Right kidney (tissue), 1 donor: ENCODE measurements at regions not wholly inside any gene's neighbourhood (a gene's known extent, or its start where the extent isn't known, plus 50 kb on each side); places are given as distances from the start of the nearest gene placed in this dataset.
"Not testable (repeated sequence)": the region's sequence is repeated elsewhere in the genome, so short reads cannot be mapped to it uniquely, and the experiment has no call there.

Source experiments
- DNase-seq: peaks from one replicate; pipeline ENCODE4 v3.0.0-alpha.2; 2016

DNA sequence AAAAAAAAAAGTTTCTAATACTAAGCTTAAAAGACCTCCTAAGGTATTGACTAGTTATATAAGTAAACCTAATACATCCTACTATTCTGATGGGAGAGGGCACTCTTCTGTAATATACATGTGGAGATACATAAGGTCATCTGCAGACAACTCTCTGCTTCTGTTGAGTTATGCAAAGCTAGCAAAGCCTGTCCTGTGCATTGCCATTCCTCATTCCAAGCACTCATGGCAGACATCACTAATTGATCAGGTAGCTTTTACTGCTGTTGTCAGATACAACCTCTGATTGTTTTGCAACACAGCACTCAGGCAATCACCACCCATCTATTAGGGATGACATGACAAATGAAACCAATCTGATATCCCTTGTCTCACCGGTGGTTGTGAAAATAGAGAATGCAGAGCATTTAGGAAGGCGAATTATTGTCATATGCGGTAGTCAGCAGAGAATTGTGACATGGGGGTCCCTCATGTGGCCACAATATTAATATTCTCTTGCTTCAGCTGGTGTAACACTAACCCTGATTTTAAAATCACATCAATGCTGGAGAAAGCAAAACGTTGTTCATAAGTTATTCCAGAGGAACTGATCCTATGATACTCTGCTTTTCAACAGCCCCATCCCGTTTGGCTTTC, 416.5 kb upstream of the GYPC start:
- DNase-seq, result no peak

GRCh38 chr2:126241001-126241400, 415.0 kb upstream of the GYPC start:
- DNase-seq, result no peak

DNA sequence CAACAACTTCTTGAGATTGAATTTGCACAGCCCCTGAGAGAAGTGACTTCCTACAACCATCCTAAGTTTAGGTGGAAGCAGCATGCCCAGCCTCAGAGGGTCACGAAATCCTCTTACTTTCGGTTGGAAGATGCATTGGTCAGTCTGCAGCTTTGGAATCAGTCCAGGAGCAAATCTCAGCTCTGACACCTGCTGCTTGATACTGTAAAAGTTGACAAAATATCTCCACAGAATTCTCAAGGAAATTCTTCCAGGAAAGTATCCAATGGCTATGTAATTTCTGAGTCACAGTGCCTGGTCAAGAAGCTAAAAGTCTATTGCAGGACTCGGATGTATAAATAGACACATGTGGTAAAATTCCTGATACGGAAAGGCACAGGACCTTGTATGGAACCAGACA, 414.5 kb upstream of the GYPC start:
- no peak for DNase-seq

- no peak for DNase-seq
These were observed 411.0 kb upstream of the GYPC start for GRCh38 chr2:126244937-126245336.

DNA sequence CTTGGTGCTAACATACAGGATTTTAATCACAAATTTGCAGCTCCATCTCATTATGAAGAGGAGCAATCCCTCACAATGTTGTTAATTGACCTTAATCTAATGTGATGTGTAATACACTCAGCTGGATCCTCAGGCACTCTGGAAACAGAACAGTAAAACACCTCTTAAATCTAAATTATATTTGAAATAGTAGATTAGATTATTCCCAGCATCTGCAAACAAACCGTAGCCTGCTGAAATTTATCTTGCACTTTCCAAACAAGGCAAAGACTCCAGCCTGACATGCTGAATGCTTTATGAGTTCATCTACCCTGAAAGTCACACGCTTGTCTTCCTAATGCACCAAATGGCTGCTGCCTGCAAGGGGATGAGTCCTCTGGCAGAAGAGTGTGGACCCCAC, 402.3 kb upstream of the GYPC start:
- no peak for DNase-seq

- DNase-seq, result no peak
These were observed 391.3 kb upstream of the GYPC start for GRCh38 chr2:126264625-126265024.

DNA sequence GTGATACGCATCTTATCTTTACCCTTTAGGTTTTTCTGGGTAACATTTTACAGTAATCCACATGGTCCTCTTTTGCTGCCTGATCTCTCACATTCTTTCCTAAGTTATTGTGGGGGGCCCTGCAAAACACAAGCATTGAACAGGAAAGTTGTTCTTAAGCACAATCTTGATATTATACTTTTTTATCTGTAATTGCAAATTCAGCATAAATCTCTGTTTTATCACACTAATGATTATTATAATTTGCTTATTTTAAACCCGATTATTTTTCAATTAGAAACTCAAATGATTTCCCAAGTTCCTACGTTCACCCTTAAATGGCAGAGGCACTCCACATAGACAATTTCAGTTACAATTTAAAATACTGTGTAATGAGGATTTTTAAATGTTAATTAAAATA, 386.0 kb upstream of the GYPC start:
- no peak for DNase-seq

GRCh38 chr2:126270587-126270986, 385.4 kb upstream of the GYPC start:
- no peak for DNase-seq

DNA sequence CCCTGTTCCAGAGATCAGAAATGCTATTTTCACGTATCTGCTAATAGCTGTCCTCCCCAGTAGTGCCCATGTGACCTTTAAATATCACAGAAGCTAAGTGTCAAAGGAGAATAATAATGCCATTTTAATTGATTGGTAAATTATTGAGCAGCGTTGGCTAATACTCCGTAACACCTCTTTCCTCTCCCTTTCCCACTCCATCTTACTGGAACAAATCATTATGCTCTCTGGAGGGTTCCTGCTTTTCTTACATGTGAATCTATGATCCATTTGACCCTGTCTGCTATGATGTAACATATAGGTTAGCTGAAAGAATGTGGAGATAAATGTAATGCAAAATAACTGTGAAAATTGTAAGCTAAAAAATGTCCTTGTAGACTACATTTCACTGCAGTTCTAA, 383.6 kb upstream of the GYPC start:
- no peak for DNase-seq

DNA sequence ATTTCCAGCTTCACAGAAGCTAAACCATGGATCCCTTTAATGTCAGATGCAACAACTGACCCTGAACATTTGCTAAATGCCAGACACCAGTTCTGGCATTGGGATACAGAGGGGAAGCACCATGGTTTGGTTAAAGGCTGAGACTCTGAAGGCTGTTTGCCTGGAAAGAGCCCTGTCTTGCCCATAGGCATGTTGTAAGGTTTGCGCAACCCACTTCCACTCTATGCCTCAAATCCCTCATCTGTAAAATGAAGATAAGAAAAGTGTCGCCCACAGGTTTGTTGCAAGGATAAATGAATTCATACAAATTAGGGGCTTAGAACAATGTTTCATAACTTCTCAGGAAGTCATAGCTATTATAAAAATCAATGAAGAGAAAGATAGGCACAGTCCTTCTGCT, 380.9 kb upstream of the GYPC start:
- DNase-seq, result no peak

- DNase-seq, result not testable (repeated sequence)
These were observed 379.7 kb upstream of the GYPC start for GRCh38 chr2:126276268-126276667.

DNA sequence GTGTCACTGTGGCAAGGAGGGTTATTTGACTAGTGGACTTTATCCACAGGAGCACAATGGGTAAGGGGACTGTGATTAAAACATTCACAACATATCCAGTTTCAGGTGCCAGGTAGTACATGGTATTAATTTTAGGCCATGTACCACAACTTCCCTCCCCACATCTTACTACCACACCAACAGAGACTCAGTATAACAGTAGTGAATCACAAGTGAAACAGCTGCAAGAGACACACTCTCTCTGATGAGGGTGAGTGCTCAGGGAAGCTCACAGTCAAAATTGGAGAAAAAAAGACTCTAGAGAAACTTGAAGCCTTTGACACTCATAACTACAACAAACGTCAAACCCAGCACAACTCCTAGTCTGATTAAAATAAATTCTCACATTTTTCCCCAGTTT, 367.6 kb upstream of the GYPC start:
- no peak for DNase-seq

- DNase-seq, result not testable (repeated sequence)
These were observed 362.0 kb upstream of the GYPC start for GRCh38 chr2:126293962-126294361.

- no peak for DNase-seq
These were observed 356.4 kb upstream of the GYPC start for GRCh38 chr2:126299469-126299976.

DNA sequence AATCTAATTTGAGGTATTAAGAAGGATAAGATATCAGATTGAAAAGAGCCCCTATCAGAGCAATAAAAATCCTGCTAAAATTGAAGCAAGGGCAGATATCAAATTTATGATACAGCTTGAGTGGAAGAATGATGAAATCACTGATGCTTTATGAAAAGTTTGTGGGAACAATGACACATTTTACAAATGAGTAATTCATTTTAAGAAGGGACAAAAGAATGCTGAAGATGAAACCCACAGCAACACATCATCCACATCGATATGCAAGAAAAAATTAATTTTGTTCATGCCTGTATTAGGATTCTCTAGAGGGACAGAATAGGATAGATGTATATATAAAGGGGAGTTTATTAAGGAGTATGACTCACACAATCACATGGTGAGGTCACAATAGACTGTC, 355.6 kb upstream of the GYPC start:
- DNase-seq, result no peak

GRCh38 chr2:126302043-126302442, 353.9 kb upstream of the GYPC start:
- no peak for DNase-seq

GRCh38 chr2:126303113-126303512, 352.8 kb upstream of the GYPC start:
- no peak for DNase-seq

GRCh38 chr2:126304154-126304553, 351.8 kb upstream of the GYPC start:
- DNase-seq, result no peak

DNA sequence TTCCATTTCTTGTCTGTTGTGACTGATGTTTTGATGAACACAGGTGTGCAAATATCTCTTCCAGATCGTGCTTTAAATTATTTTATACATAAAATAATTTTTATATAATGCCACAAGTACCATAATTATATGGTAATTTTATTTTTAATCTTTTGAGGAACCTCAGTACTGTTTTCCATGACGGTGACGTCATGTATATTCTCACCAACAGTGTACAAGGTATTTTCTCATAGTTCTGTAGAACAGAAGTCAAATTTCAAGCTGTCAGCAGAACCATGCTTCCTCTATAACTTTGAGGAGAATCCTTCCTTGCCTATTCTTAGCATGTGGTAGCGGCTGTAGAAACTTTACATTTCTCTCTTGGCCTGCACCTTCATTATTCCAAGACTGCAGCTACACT, 349.4 kb upstream of the GYPC start:
- no peak for DNase-seq

DNA sequence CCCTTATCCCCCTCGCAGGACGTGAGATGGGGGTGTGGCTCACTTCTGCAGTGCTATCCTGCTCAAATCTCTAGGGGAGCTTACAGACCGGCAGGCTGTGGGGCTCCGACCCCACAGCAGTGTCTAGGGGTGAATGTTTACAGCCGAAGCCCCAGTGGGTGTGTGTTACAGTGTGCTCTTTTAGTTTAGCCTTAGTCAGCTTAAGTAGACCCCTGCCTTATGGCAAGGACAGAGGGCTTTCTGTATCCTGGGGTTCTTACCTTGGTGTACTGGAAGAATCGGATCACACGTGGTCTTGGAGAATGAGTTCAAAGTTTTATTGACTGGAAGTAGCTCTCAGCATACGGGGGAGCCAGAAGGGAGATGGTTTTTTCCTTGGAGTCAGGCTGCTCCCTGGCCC, 348.2 kb upstream of the GYPC start:
- no peak for DNase-seq

DNA sequence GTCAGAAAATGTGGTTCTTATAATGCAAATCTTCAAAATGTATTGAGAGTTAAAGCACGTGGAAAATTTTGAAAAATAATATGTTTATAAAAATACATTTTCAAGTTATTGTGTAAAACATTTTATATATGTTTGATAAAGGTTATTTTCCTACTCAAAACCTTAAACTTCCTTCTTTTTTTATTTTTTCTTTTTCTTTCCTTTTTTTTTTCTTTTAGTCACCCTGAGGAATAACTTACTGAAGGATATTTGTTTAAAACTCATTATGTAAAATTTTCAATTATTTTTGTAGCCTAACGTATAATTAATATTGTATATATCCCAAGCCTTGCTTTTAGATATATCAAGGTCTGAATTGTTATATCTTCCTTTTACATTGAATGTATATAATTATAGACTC, 346.8 kb upstream of the GYPC start:
- DNase-seq, result no peak

DNA sequence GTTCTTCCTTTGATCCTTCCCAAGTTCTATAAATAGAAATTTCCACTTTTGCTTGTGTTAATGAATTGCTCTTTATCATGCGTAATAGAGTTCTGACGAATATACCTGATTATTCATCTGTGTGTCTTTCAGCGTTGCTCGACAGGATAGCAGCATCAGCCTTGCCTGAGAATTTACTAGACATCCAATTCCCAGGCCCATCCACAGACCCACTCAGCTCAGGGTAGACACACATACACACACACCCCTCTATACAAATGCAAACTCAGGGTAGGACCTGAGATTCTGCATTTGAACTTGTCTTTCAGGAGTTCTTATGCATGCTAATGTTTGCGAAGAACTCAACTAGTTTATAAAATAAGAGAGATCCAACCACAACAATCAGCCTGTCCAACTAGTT, 343.4 kb upstream of the GYPC start:
- no peak for DNase-seq

- DNase-seq, result no peak
These were observed 340.1 kb upstream of the GYPC start for GRCh38 chr2:126315828-126316227.

DNA sequence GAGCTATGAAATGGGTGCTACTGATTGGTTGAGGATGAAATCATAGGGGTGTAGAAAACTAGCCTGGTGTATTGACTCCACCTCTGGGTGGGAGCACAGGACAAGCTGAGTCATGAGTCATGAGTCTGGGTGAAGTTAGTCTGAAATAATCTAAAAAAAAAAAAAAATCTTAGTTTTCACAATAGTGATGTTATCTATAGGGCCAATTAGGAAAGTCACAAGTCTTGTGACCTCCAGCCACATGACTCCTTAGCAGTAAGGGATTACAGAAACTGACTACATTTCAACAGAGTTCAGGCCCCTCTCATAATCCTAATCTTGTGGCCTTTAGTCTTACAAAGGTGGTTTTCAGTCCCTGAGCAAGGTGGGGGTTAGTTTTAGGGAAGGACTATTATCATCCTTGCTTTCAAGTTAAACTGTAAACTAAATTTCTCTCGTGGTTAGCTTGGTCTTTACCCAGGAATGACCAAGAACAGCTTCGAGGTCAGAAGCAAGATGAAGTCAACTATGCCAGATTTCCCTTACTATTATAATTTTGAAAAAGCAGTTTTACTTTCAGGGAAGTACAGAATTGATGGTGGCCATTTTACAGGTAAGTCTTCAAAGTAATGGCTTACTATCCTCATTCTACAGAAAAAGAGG, 338.0 kb upstream of the GYPC start:
- DNase-seq, result no peak

DNA sequence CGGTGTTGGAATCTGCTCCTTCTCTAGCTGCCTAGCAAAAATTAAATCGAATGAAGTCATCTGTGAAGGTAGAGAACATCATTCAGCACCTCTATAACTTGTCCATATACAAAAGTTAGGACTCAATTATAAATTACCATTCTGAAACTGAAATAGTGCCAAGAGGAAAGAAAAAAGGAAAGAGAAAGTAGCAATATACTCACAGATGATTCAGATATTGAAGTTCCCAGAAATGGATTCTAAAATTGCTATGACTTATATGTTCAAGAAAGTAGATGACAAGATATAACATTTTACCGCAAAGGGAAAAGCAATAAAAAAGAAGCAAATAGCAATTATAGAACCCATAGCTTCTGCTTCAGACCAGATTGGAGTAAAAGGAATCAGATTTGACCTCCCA, 333.6 kb upstream of the GYPC start:
- DNase-seq, result no peak
